HEK293 (cell line): ENCODE measurements at regions not wholly inside any gene's neighbourhood (a gene's known extent, or its start where the extent isn't known, plus 50 kb on each side); places are given as distances from the start of the nearest gene placed in this dataset.

ENCODE experiments used
- CTCF ChIA-PET: fragments of 350-600 bp; formaldehyde crosslinking; extraction: SDS; loops from one replicate; lab custom pipeline; 2021; ENCODE audit warnings: antibody characterized with exemption; lab: Yijun Ruan, JAX
- POLR2A ChIA-PET: fragments of 300-600 bp; formaldehyde crosslinking; extraction: SDS; loops from one replicate; lab custom pipeline; 2020; ENCODE audit warnings: antibody characterized with exemption, inconsistent platforms; lab: Yijun Ruan, JAX
- H3K27ac ChIP-seq: fragments of 200-500 bp; sonication (Bioruptor generic); 2 replicates; pipeline ENCODE4 v1.5.1; 2014; ENCODE audit warnings: low read depth, low read length, control low read depth, inconsistent platforms; ENCODE audit errors: extremely low read depth
- H3K36me3 ChIP-seq, 2 experiments: fragments of 200-500 bp in 1 of 2; sonication (Bioruptor generic) in 1 of 2; 1 replicate in 1 of 2; 2 replicates in 1 of 2; pipeline ENCODE4 v1.5.1; 2014 to 2017; ENCODE audit warnings: inconsistent platforms in 2 of 2, low read length in 2 of 2; ENCODE audit not compliant: control insufficient read depth in 2 of 2, insufficient read depth in 1 of 2
- H3K4me1 ChIP-seq: fragments of 200-500 bp; sonication (Bioruptor generic); 2 replicates; pipeline ENCODE4 v1.5.1; 2014; ENCODE audit warnings: mild to moderate bottlenecking, low read length, inconsistent platforms; ENCODE audit not compliant: control insufficient read depth, insufficient read depth
- H3K4me3 ChIP-seq: 2 replicates; pipeline ENCODE4 v1.5.1; 2011; ENCODE audit warnings: low read depth, mild to moderate bottlenecking, control low read depth, low read length, moderate library complexity
- H3K9me3 ChIP-seq: fragments of 200-500 bp; sonication (Bioruptor generic); 2 replicates; pipeline ENCODE4 v1.5.1; 2014; ENCODE audit warnings: low read depth, low read length, inconsistent platforms; ENCODE audit not compliant: control insufficient read depth, insufficient read depth
- BCL11A ChIP-seq: fragments of 450-650 bp; formaldehyde crosslinking; IDR thresholded peaks from 2 replicates; pipeline ENCODE4 v1.5.1; 2016; ENCODE audit warnings: low read depth, missing biosample characterization, missing genetic modification characterization
- HIC1 ChIP-seq: fragments of 450-650 bp; formaldehyde crosslinking; IDR thresholded peaks from 2 replicates; pipeline ENCODE4 v1.5.1; 2016; ENCODE audit warnings: missing biosample characterization, missing genetic modification characterization
- INSM2 ChIP-seq: fragments of 450-650 bp; formaldehyde crosslinking; IDR thresholded peaks from 2 replicates; pipeline ENCODE4 v1.5.1; 2016; ENCODE audit warnings: missing biosample characterization, missing genetic modification characterization
- PRDM2 ChIP-seq: fragments of 450-650 bp; formaldehyde crosslinking; IDR thresholded peaks from 2 replicates; pipeline ENCODE4 v1.5.1; 2016; ENCODE audit warnings: missing biosample characterization, missing genetic modification characterization, borderline replicate concordance
- REST ChIP-seq: fragments of 450-650 bp; formaldehyde crosslinking; IDR thresholded peaks from 2 replicates; pipeline ENCODE4 v1.5.1; 2016; ENCODE audit warnings: missing biosample characterization, missing genetic modification characterization
- ZBTB8A ChIP-seq: fragments of 450-650 bp; formaldehyde crosslinking; IDR thresholded peaks from 2 replicates; pipeline ENCODE4 v1.5.1; 2016; ENCODE audit warnings: missing biosample characterization, missing genetic modification characterization
- ZNF114 ChIP-seq: fragments of 450-650 bp; formaldehyde crosslinking; IDR thresholded peaks from 2 replicates; pipeline ENCODE4 v1.5.0; 2017; ENCODE audit warnings: missing biosample characterization, missing genetic modification characterization
- ZNF121 ChIP-seq: fragments of 450-650 bp; formaldehyde crosslinking; IDR thresholded peaks from 2 replicates; pipeline ENCODE4 v1.5.1; 2016; ENCODE audit warnings: missing biosample characterization, missing genetic modification characterization
- ZNF239 ChIP-seq: fragments of 450-650 bp; formaldehyde crosslinking; IDR thresholded peaks from 2 replicates; pipeline ENCODE4 v1.5.1; 2016; ENCODE audit warnings: missing biosample characterization, missing genetic modification characterization
- ZNF354C ChIP-seq: fragments of 450-650 bp; formaldehyde crosslinking; IDR thresholded peaks from 2 replicates; pipeline ENCODE4 v1.5.1; 2016; ENCODE audit warnings: missing biosample characterization, missing genetic modification characterization, low read depth, borderline replicate concordance
- ZNF433 ChIP-seq: fragments of 450-650 bp; formaldehyde crosslinking; IDR thresholded peaks from 2 replicates; pipeline ENCODE4 v1.5.1; 2016; ENCODE audit warnings: missing biosample characterization, missing genetic modification characterization, low read depth
- ZNF449 ChIP-seq: fragments of 450-650 bp; formaldehyde crosslinking; IDR thresholded peaks from 2 replicates; pipeline ENCODE4 v1.5.1; 2017; ENCODE audit warnings: missing biosample characterization, mild to moderate bottlenecking, missing genetic modification characterization, moderate library complexity
- ZNF473 ChIP-seq: fragments of 450-650 bp; formaldehyde crosslinking; IDR thresholded peaks from 2 replicates; pipeline ENCODE4 v1.5.1; 2017; ENCODE audit warnings: missing biosample characterization, missing genetic modification characterization
- ZNF48 ChIP-seq: fragments of 450-650 bp; formaldehyde crosslinking; IDR thresholded peaks from 2 replicates; pipeline ENCODE4 v1.5.1; 2016; ENCODE audit warnings: missing biosample characterization, missing genetic modification characterization
- ZNF558 ChIP-seq: fragments of 450-650 bp; formaldehyde crosslinking; IDR thresholded peaks from 2 replicates; pipeline ENCODE4 v1.5.1; 2016; ENCODE audit warnings: missing biosample characterization, missing genetic modification characterization
- ZNF660 ChIP-seq: fragments of 450-650 bp; IDR thresholded peaks from 2 replicates; pipeline ENCODE4 v1.5.1; 2018; ENCODE audit warnings: missing biosample characterization, mild to moderate bottlenecking, missing genetic modification characterization
- ZNF701 ChIP-seq: fragments of 450-650 bp; formaldehyde crosslinking; IDR thresholded peaks from 2 replicates; pipeline ENCODE4 v1.5.1; 2016; ENCODE audit warnings: missing biosample characterization, missing genetic modification characterization
- ZNF777 ChIP-seq: fragments of 450-650 bp; formaldehyde crosslinking; IDR thresholded peaks from 2 replicates; pipeline ENCODE4 v1.5.1; 2017; ENCODE audit warnings: missing biosample characterization, missing genetic modification characterization, borderline replicate concordance
- ZNF843 ChIP-seq: fragments of 450-650 bp; formaldehyde crosslinking; IDR thresholded peaks from 2 replicates; pipeline ENCODE4 v1.5.1; 2016; ENCODE audit warnings: missing biosample characterization, missing genetic modification characterization
- ZSCAN23 ChIP-seq: fragments of 450-650 bp; formaldehyde crosslinking; IDR thresholded peaks from 2 replicates; pipeline ENCODE4 v1.5.1; 2016; ENCODE audit warnings: missing biosample characterization, missing genetic modification characterization

GRCh38 chr17:16880843-16881230 is 91.1 kb downstream of the TNFRSF13B start:
- no peaks in the 10 kb centered on the region for H3K9me3 ChIP-seq
- H3K36me3 ChIP-seq, result no peaks in the 10 kb centered on the region
- ChIA-PET POLR2A (no interaction called here), CTCF (no interaction called here)
- H3K27ac ChIP-seq, result no peak overlapping the region
- no peak overlapping the region for H3K4me3 ChIP-seq
- TF ChIP-seq PRDM2 (tag by site-specific recombination) (no peak), ZNF473 (tag by site-specific recombination) (no peak), ZNF660 (no peak), ZNF114 (tag by site-specific recombination) (no peak), ZNF843 (tag by site-specific recombination) (no peak), ZNF449 (no peak), HIC1 (no peak), ZNF777 (tag by site-specific recombination) (no peak)
- H3K4me1 ChIP-seq, result no peaks in the 10 kb centered on the region

- ChIA-PET POLR2A (no interaction called here), CTCF (no interaction called here)
- no peaks in the 10 kb centered on the region for H3K36me3 ChIP-seq
- no peaks in the 10 kb centered on the region for H3K9me3 ChIP-seq
- no peaks in the 10 kb centered on the region for H3K4me1 ChIP-seq
- no peak overlapping the region for H3K4me3 ChIP-seq
- H3K27ac ChIP-seq, result no peak overlapping the region
- TF ChIP-seq ZNF121 (tag by site-specific recombination) (no peak), REST (tag by site-specific recombination) (no peak), ZNF48 (tag by site-specific recombination) (no peak), ZNF354C (tag by site-specific recombination) (no peak), ZNF558 (tag by site-specific recombination) (no peak), ZSCAN23 (tag by site-specific recombination) (no peak), ZNF239 (tag by site-specific recombination) (no peak), ZBTB8A (tag by site-specific recombination) (no peak), ZNF433 (tag by site-specific recombination) (no peak), ZNF701 (tag by site-specific recombination) (no peak), BCL11A (no peak), INSM2 (tag by site-specific recombination) (no peak)
Observed at GRCh38 chr17:16880121-16880842, 91.6 kb downstream of the TNFRSF13B start.
